Hepatocyte (in vitro differentiated cells): ENCODE measurements at regions not wholly inside any gene's neighbourhood (a gene's known extent, or its start where the extent isn't known, plus 50 kb on each side); places are given as distances from the start of the nearest gene placed in this dataset.

Experiments used
- DNase-seq: peaks from one replicate; pipeline ENCODE4 v3.0.0-alpha.2; 2016; ENCODE audit warnings: low spot score
- H2AFZ ChIP-seq: fragments of 200-600 bp; sonication (generic); 2 replicates; pipeline ENCODE4 v1.6.0; 2016; ENCODE audit warnings: antibody characterized with exemption, mild to moderate bottlenecking
- H3K27ac ChIP-seq: fragments of 200-600 bp; sonication (generic); 2 replicates; pipeline ENCODE4 v1.5.1; 2016; ENCODE audit warnings: mild to moderate bottlenecking
- H3K27me3 ChIP-seq: fragments of 200-600 bp; sonication (generic); 2 replicates; pipeline ENCODE4 v1.6.1; 2016
- H3K36me3 ChIP-seq: fragments of 200-600 bp; sonication (generic); replicated peaks from 2 replicates; pipeline ENCODE4 v1.5.1; 2016; ENCODE audit warnings: low read depth; ENCODE audit not compliant: insufficient read depth
- H3K4me1 ChIP-seq: fragments of 200-600 bp; sonication (generic); 2 replicates; pipeline ENCODE4 v1.5.1; 2016; ENCODE audit warnings: mild to moderate bottlenecking, moderate library complexity; ENCODE audit not compliant: insufficient read depth
- H3K4me2 ChIP-seq: fragments of 200-600 bp; sonication (generic); 2 replicates; pipeline ENCODE4 v1.6.0; 2016
- H3K4me3 ChIP-seq: fragments of 200-600 bp; sonication (generic); 2 replicates; pipeline ENCODE4 v1.5.1; 2016; ENCODE audit warnings: mild to moderate bottlenecking
- H3K79me2 ChIP-seq: fragments of 200-600 bp; sonication (generic); 2 replicates; pipeline ENCODE4 v1.6.0; 2017; ENCODE audit warnings: mild to moderate bottlenecking
- H3K9me2 ChIP-seq: fragments of 200-600 bp; sonication (generic); replicated peaks from 2 replicates; pipeline ENCODE4 v1.6.0; 2017; ENCODE audit warnings: mild to moderate bottlenecking; ENCODE audit not compliant: insufficient read depth
- H3K9me3 ChIP-seq: fragments of 200-600 bp; sonication (generic); 2 replicates; pipeline ENCODE4 v1.5.1; 2016; ENCODE audit warnings: low read depth, mild to moderate bottlenecking
- H4K20me1 ChIP-seq: fragments of 200-600 bp; sonication (generic); 2 replicates; pipeline ENCODE4 v1.6.0; 2016; ENCODE audit warnings: mild to moderate bottlenecking; ENCODE audit not compliant: insufficient read depth, poor library complexity, severe bottlenecking
- CTCF ChIP-seq: fragments of 200-600 bp; sonication (generic); IDR thresholded peaks from 2 replicates; pipeline ENCODE4 v1.5.1; 2016; ENCODE audit warnings: antibody characterized with exemption, mild to moderate bottlenecking; ENCODE audit not compliant: poor library complexity
- EZH2 ChIP-seq: fragments of 200-600 bp; sonication (generic); IDR thresholded peaks from 2 replicates; pipeline ENCODE4 v1.6.1; 2016; ENCODE audit warnings: antibody characterized with exemption, mild to moderate bottlenecking, borderline replicate concordance
- EZH2phosphoT487 ChIP-seq: fragments of 200-600 bp; sonication (generic); IDR thresholded peaks from one replicate; pipeline ENCODE4 v1.6.1; 2018; ENCODE audit warnings: antibody characterized with exemption, mild to moderate bottlenecking, low read depth, moderate library complexity; ENCODE audit not compliant: unreplicated experiment, severe bottlenecking
- WGBS: methylation state at CpG from one replicate; pipeline ENCODE4 v1.1.6; 2016; ENCODE audit warnings: low lambda C conversion rate; ENCODE audit errors: missing lambda C conversion rate; 5-methylcytosine and 5-hydroxymethylcytosine counted together

DNA sequence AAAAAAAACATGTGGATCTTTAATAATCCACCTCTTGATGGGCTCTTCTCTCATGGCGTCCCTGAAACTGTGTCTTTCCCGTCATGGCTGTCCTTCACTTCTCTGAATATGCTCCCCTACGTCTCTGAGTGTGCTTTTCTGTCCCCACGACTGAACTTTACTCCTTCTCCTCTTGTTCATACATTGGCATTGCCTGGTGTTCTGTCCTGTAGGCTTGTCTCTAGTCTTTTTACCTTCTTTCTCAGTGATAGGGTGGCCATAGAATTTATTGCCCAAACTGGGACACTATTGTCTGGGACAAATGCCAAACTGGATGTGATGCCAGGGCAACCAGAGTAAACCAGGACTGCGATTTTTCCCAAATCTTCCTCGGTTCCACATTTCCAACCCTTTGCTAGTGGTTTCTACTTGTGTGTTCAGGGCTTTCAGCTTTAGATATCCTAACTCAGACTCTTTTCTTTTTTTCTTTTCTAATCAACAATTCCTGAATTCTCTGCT is 202.2 kb downstream of the ATP23 start:
- Histone ChIP-seq H3K9me3 (no peaks in the 10 kb centered on the region), H3K9me2 (no peaks in the 10 kb centered on the region), H2AFZ (no peak overlapping the region), H3K4me1 (no peaks in the 10 kb centered on the region), H4K20me1 (no peaks in the 10 kb centered on the region), H3K36me3 (no peaks in the 10 kb centered on the region), H3K27me3 (peaks cover 2% of the 10 kb centered on the region), H3K79me2 (no peaks in the 10 kb centered on the region), H3K4me3 (no peak overlapping the region), H3K4me2 (no peak overlapping the region), H3K27ac (no peak overlapping the region)
- WGBS, result 87% methylated on average over 6 of the region's 6 CpGs
- no peak for DNase-seq
- no peak for TF ChIP-seq EZH2phosphoT487
- no peak for TF ChIP-seq EZH2
- TF ChIP-seq CTCF, result no peak

- no peak for TF ChIP-seq EZH2phosphoT487
- no peak for TF ChIP-seq CTCF
- no peak for TF ChIP-seq EZH2
- peak; percentile 24 for DNase-seq
- Histone ChIP-seq H3K4me1 (no peaks in the 10 kb centered on the region), H3K79me2 (no peaks in the 10 kb centered on the region), H4K20me1 (no peaks in the 10 kb centered on the region), H2AFZ (no peak overlapping the region), H3K4me2 (no peak overlapping the region), H3K27ac (no peak overlapping the region), H3K4me3 (no peak overlapping the region), H3K9me3 (no peaks in the 10 kb centered on the region), H3K36me3 (no peaks in the 10 kb centered on the region), H3K9me2 (no peaks in the 10 kb centered on the region), H3K27me3 (no peaks in the 10 kb centered on the region)
These were observed 207.0 kb downstream of the ATP23 start for GRCh38 chr12:58148405-58148804.

- Histone ChIP-seq H3K4me2 (no peak overlapping the region), H4K20me1 (no peaks in the 10 kb centered on the region), H3K9me3 (no peaks in the 10 kb centered on the region), H3K9me2 (no peaks in the 10 kb centered on the region), H3K79me2 (no peaks in the 10 kb centered on the region), H3K27me3 (no peaks in the 10 kb centered on the region), H3K36me3 (no peaks in the 10 kb centered on the region), H3K4me3 (no peak overlapping the region), H2AFZ (no peak overlapping the region), H3K27ac (no peak overlapping the region), H3K4me1 (no peaks in the 10 kb centered on the region)
- TF ChIP-seq EZH2 (no peak), CTCF (no peak), EZH2phosphoT487 (no peak)
- DNase-seq, result no peak
These were observed 207.6 kb downstream of the ATP23 start for GRCh38 chr12:58148976-58149375.

- H3K36me3 ChIP-seq, result no peaks in the 10 kb centered on the region
- 97% methylated on average over 1 of the region's 1 CpG for WGBS
- H2AFZ ChIP-seq, result no peak overlapping the region
- TF ChIP-seq EZH2phosphoT487, result no peak
- TF ChIP-seq EZH2, result no peak
- TF ChIP-seq CTCF, result no peak
- no peak for DNase-seq
- H3K9me3 ChIP-seq, result no peaks in the 10 kb centered on the region
- no peak overlapping the region for H3K4me2 ChIP-seq
- no peaks in the 10 kb centered on the region for H3K79me2 ChIP-seq
- no peaks in the 10 kb centered on the region for H3K27me3 ChIP-seq
- no peak overlapping the region for H3K4me3 ChIP-seq
- no peaks in the 10 kb centered on the region for H4K20me1 ChIP-seq
- H3K4me1 ChIP-seq, result no peaks in the 10 kb centered on the region
- H3K27ac ChIP-seq, result no peak overlapping the region
- H3K9me2 ChIP-seq, result no peaks in the 10 kb centered on the region
These were observed 213.0 kb downstream of the ATP23 start for GRCh38 chr12:58154359-58154758.
